Keratinocyte (primary cell): ENCODE measurements at regions not wholly inside any gene's neighbourhood (a gene's known extent, or its start where the extent isn't known, plus 50 kb on each side); places are given as distances from the start of the nearest gene placed in this dataset.
"Not testable (repeated sequence)": the region's sequence is repeated elsewhere in the genome, so short reads cannot be mapped to it uniquely, and the experiment has no call there.

Experiments
- DNase-seq: peaks from one replicate; pipeline ENCODE4 v3.0.0-alpha.2; 2011; ENCODE audit warnings: low read depth, missing footprints, low spot score
- FAIRE-seq: peaks from 2 replicates; lab custom pipeline; 2011; peaks lifted over from hg19 to GRCh38; lab: Jason Lieb, UNC
- H2AFZ ChIP-seq: 2 replicates; pipeline ENCODE4 v1.6.0; 2012; ENCODE audit warnings: low read length, control low read depth, inconsistent platforms; ENCODE audit not compliant: control insufficient read depth
- H3K27ac ChIP-seq: 2 replicates; pipeline ENCODE4 v1.5.1; 2011; ENCODE audit warnings: low read length; ENCODE audit not compliant: control insufficient read depth, insufficient read depth
- H3K27me3 ChIP-seq: 3 replicates; pipeline ENCODE4 v1.6.0; 2011; ENCODE audit warnings: low read length; ENCODE audit not compliant: control insufficient read depth, insufficient read depth; ENCODE audit errors: extremely low read depth
- H3K36me3 ChIP-seq, 2 experiments: 2 replicates in 1 of 2; 3 replicates in 1 of 2; pipeline ENCODE4 v1.5.1; 2011; ENCODE audit warnings: low read length in 2 of 2, mild to moderate bottlenecking in 1 of 2; ENCODE audit not compliant: control insufficient read depth in 2 of 2, insufficient read depth in 2 of 2; ENCODE audit errors: extremely low read depth in 1 of 2
- H3K4me1 ChIP-seq: 3 replicates; pipeline ENCODE4 v1.5.1; 2011; ENCODE audit warnings: low read length; ENCODE audit not compliant: control insufficient read depth, insufficient read depth; ENCODE audit errors: extremely low read depth
- H3K4me2 ChIP-seq: 3 replicates; pipeline ENCODE4 v1.6.0; 2011; ENCODE audit warnings: low read depth, low read length; ENCODE audit not compliant: control insufficient read depth, insufficient read depth; ENCODE audit errors: extremely low read depth
- H3K4me3 ChIP-seq, 3 experiments: fragments of 200-600 bp in 1 of 3; sonication (generic) in 1 of 3; 2 replicates in 2 of 3; 3 replicates in 1 of 3; pipeline ENCODE4 v1.5.1; 2011 to 2016; ENCODE audit warnings: low read length in 3 of 3, mild to moderate bottlenecking in 3 of 3, control low read depth in 2 of 3, inconsistent platforms in 1 of 3, low read depth in 1 of 3, mixed read lengths in 1 of 3, mixed run types in 1 of 3, moderate library complexity in 1 of 3; ENCODE audit not compliant: control insufficient read depth in 2 of 3, insufficient read depth in 2 of 3; ENCODE audit errors: extremely low read depth in 1 of 3
- H3K79me2 ChIP-seq: 2 replicates; pipeline ENCODE4 v1.6.0; 2012; ENCODE audit warnings: low read length; ENCODE audit not compliant: control insufficient read depth, insufficient read depth
- H3K9ac ChIP-seq: 3 replicates; pipeline ENCODE4 v1.6.0; 2011; ENCODE audit warnings: low read length; ENCODE audit not compliant: control insufficient read depth, insufficient read depth; ENCODE audit errors: extremely low read depth
- H3K9me1 ChIP-seq: 3 replicates; pipeline ENCODE4 v1.6.0; 2011; ENCODE audit warnings: low read length; ENCODE audit not compliant: control insufficient read depth, insufficient read depth; ENCODE audit errors: extremely low read depth
- H3K9me3 ChIP-seq: 2 replicates; pipeline ENCODE4 v1.5.1; 2012; ENCODE audit warnings: low read depth, low read length; ENCODE audit not compliant: control insufficient read depth
- H4K20me1 ChIP-seq: 3 replicates; pipeline ENCODE4 v1.6.0; 2011; ENCODE audit warnings: low read length; ENCODE audit not compliant: control insufficient read depth, insufficient read depth; ENCODE audit errors: extremely low read depth
- CTCF ChIP-seq, 3 experiments: IDR thresholded peaks in 1 of 3; conservative IDR thresholded peaks in 1 of 3; optimal IDR thresholded peaks in 1 of 3; 2 replicates in 2 of 3; 3 replicates in 1 of 3; pipeline versions ENCODE3 to v1.5.1; 2011; ENCODE audit warnings: low read length in 3 of 3, mild to moderate bottlenecking in 3 of 3, moderate library complexity in 2 of 3, control low read depth in 1 of 3, inconsistent platforms in 1 of 3; ENCODE audit not compliant: insufficient read depth in 2 of 3; ENCODE audit errors: extremely low read depth in 1 of 3
- EZH2 ChIP-seq: IDR thresholded peaks from one replicate; pipeline ENCODE4 v1.6.1; 2012; ENCODE audit warnings: inconsistent platforms, mild to moderate bottlenecking, low read length, moderate library complexity
- dilution Hi-C: fragments of 300-500 bp; cut with MboI; formaldehyde crosslinking; loops from one replicate; pipeline ENCODE4 v1.7.0; 2020; ENCODE audit warnings: low sequenced_read_pairs; ENCODE audit not compliant: extremely low pct_ligation_motif_present

DNA sequence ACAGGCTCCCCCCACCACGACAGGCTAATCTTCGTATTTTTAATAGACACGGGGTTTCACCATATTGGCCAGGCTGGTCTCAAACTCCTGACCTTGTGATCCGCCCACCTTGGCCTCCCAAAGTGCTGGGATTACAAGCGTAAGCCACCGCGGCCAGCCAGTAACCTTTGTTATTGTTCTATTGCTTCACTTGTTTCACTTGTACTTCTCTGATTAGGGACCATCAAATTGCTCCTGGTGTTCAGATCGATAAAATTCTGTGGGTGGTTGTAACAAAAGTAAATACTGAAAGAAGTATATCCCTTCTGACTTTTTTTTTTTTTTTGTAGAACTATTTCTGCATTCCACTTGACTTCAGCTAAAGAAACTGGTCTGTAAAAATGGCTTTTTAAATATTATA, 445.5 kb upstream of the CDH10 start:
- TF ChIP-seq EZH2 (no peak), CTCF (optimal IDR thresholded peaks at IDR 0.05 in 1 of 3, IDR thresholded peaks at IDR 0.05 in 1 of 3, conservative IDR thresholded peaks at IDR 0.05 in 1 of 3; ENCODE audit: extremely low read depth in 1 of 3, insufficient read depth in 2 of 3, low read length in 3 of 3) (no peak)
- Histone ChIP-seq H3K9ac (no peak overlapping the region), H3K9me1 (no peaks in the 10 kb centered on the region), H3K4me3 (no peak overlapping the region), H4K20me1 (no peaks in the 10 kb centered on the region), H3K27ac (no peak overlapping the region), H3K27me3 (no peaks in the 10 kb centered on the region), H3K36me3 (no peaks in the 10 kb centered on the region), H3K4me1 (no peaks in the 10 kb centered on the region), H3K79me2 (no peaks in the 10 kb centered on the region), H2AFZ (no peak overlapping the region), H3K4me2 (no peak overlapping the region), H3K9me3 (no peaks in the 10 kb centered on the region)
- DNase-seq (no peak), FAIRE-seq (no peak)
- dilution Hi-C loops: no loop called here

DNA sequence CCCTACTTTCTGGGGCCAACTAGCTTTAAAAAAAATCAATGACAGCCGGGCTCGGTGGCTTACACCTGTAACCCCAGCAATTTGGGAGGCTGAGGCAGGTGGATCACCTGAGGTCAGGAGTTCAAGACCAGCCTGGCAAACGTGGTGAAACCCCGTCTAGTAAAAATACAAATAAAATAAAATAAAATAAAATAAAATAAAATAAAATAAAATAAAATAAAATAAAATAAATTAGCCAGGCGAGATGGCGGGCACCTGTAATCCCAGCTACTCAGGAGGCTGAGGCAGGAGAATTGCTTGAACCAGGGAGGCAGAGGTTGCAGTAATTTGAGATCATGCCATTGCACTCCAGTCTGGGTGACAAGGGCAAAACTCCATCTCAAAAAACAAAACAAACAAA, 443.9 kb upstream of the CDH10 start:
- H3K27me3 ChIP-seq, H3K4me2 ChIP-seq, H3K27ac ChIP-seq, FAIRE-seq, dilution Hi-C loops, DNase-seq, H3K4me1 ChIP-seq, H3K36me3 ChIP-seq, H3K4me3 ChIP-seq, H3K79me2 ChIP-seq, H3K9ac ChIP-seq, H2AFZ ChIP-seq, H4K20me1 ChIP-seq, H3K9me1 ChIP-seq, H3K9me3 ChIP-seq: not testable (repeated sequence)

DNA sequence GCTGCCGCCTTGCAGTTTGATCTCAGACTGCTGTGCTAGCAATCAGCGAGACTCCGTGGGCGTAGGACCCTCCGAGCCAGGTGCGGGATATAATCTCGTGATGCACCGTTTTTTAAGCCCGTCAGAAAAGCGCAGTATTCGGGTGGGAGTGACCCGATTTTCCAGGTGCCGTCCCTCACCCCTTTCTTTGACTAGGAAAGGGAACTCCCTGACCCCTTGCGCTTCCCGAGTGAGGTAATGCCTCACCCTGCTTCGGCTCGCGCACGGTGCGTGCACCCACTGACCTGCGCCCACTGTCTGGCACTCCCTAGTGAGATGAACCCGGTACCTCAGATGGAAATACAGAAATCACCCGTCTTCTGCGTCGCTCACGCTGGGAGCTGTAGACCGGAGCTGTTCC, 438.5 kb upstream of the CDH10 start:
- H3K9ac ChIP-seq, H3K4me1 ChIP-seq, H3K4me3 ChIP-seq, H3K27ac ChIP-seq, H4K20me1 ChIP-seq, H3K9me3 ChIP-seq, H3K4me2 ChIP-seq, dilution Hi-C loops, H3K27me3 ChIP-seq, H2AFZ ChIP-seq, H3K79me2 ChIP-seq, DNase-seq, FAIRE-seq, H3K36me3 ChIP-seq, H3K9me1 ChIP-seq: not testable (repeated sequence)
